ENCODE measurements at regions not wholly inside any gene's neighbourhood (a gene's known extent, or its start where the extent isn't known, plus 50 kb on each side); places are given as distances from the start of the nearest gene placed in this dataset.
"Not testable (repeated sequence)": the region's sequence is repeated elsewhere in the genome, so short reads cannot be mapped to it uniquely, and the experiment has no call there.

- not testable (repeated sequence) for TF ChIP-seq CTCF, POLR2A (IDR thresholded peaks at IDR 0.05)
These were observed 165.2 kb downstream of the POTEH start for GRCh38 chr22:15854978-15855377.
